ENCODE measurements at regions not wholly inside any gene's neighbourhood (a gene's known extent, or its start where the extent isn't known, plus 50 kb on each side); places are given as distances from the start of the nearest gene placed in this dataset.

DNA sequence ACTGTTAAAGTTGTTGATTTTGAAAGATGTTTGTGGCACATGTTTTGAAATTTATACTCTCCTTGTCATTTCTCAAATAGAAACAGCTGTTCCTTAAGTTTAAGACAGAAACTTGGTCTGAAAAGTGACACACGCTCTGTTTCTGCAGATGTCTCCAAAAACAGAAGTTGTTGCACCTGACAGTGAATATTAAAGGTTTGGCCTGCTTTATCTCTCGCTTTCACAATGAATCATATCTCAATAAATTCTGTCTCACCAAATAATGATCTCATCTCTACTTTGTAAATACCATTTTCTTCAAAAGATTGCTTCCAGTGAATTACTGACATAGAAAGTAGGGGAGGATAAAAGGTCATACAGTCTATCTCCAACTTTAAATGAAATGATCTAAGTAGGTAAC lies 294.9 kb upstream of the SYT4 start:
- TF ChIP-seq POLR2A (IDR thresholded peaks at IDR 0.05): no peak
- TF ChIP-seq EP300 (IDR thresholded peaks at IDR 0.05): no peak

Measured in gastroesophageal sphincter (tissue), 2 donors.